ENCODE measurements at regions not wholly inside any gene's neighbourhood (a gene's known extent, or its start where the extent isn't known, plus 50 kb on each side); places are given as distances from the start of the nearest gene placed in this dataset.
"Not testable (repeated sequence)": the region's sequence is repeated elsewhere in the genome, so short reads cannot be mapped to it uniquely, and the experiment has no call there.

- H3K36me3 Mint-ChIP-seq = no peaks in the 10 kb centered on the region
- no peak for ATAC-seq (replicated peaks)
- H3K27ac Mint-ChIP-seq = no peak overlapping the region
- H3K27me3 Mint-ChIP-seq = peaks cover 24 to 29% of the 10 kb centered on the region in 2 donors
- no peaks in the 10 kb centered on the region for H3K4me1 Mint-ChIP-seq
- H3K9me3 Mint-ChIP-seq = peaks cover 0 to 2% of the 10 kb centered on the region in 2 donors
- no peak for DNase-seq
- no peak overlapping the region for H3K4me3 Mint-ChIP-seq
Measured at GRCh38 chr1:181324797-181325616, 158.3 kb upstream of the CACNA1E start.

GRCh38 chr1:181325765-181326164, 157.6 kb upstream of the CACNA1E start:
- not testable (repeated sequence) for H3K4me3 Mint-ChIP-seq; H3K9me3 Mint-ChIP-seq; ATAC-seq (replicated peaks); H3K27ac Mint-ChIP-seq; H3K36me3 Mint-ChIP-seq; DNase-seq; H3K4me1 Mint-ChIP-seq
- peaks cover 21 to 22% of the 10 kb centered on the region in 2 donors for H3K27me3 Mint-ChIP-seq

GRCh38 chr1:181326348-181326747, 157.0 kb upstream of the CACNA1E start:
- peaks cover 0 to 2% of the 10 kb centered on the region in 2 donors for H3K9me3 Mint-ChIP-seq
- DNase-seq (no peak), ATAC-seq (replicated peaks) (no peak)
- no peak overlapping the region for H3K27ac Mint-ChIP-seq
- no peaks in the 10 kb centered on the region for H3K4me1 Mint-ChIP-seq
- H3K36me3 Mint-ChIP-seq = no peaks in the 10 kb centered on the region
- H3K4me3 Mint-ChIP-seq = no peak overlapping the region
- peaks cover 16 to 18% of the 10 kb centered on the region in 2 donors for H3K27me3 Mint-ChIP-seq

- no peaks in the 10 kb centered on the region for H3K36me3 Mint-ChIP-seq
- H3K9me3 Mint-ChIP-seq = peaks cover 2 to 3% of the 10 kb centered on the region in 2 donors
- no peak overlapping the region for H3K4me3 Mint-ChIP-seq
- DNase-seq (no peak), ATAC-seq (replicated peaks) (no peak)
- H3K27ac Mint-ChIP-seq = no peak overlapping the region
- no peaks in the 10 kb centered on the region for H3K4me1 Mint-ChIP-seq
- peaks cover 8 to 9% of the 10 kb centered on the region in 2 donors for H3K27me3 Mint-ChIP-seq
Measured at GRCh38 chr1:181327796-181328195, 155.5 kb upstream of the CACNA1E start.

GRCh38 chr1:181334724-181335123, 148.6 kb upstream of the CACNA1E start:
- ATAC-seq (replicated peaks) (no peak), DNase-seq (no peak)
- Mint-ChIP-seq H3K9me3 (peaks cover 4 to 7% of the 10 kb centered on the region in 2 donors), H3K4me1 (no peaks in the 10 kb centered on the region), H3K4me3 (no peak overlapping the region), H3K27me3 (no peaks in the 10 kb centered on the region), H3K27ac (no peak overlapping the region), H3K36me3 (no peaks in the 10 kb centered on the region)

DNA sequence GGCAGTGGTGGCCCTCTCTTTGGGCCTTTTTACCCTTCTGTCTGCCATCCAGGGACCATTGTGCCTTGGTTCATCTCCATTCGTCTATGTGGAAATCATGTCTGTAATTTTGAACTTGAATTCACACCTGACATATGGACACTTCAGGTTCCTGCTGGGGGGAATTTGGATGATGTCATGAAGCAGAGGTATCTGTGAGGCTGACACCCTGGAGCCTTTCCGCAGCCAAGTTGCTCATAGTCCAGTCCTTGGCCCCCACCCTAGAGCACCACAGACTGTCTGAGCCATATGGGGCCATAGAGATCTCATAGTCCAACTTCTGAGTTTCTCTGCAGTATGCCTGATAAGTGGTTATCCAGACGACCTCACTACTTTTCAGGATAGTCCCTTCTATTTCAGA, 147.7 kb upstream of the CACNA1E start:
- ATAC-seq (replicated peaks) (no peak), DNase-seq (no peak)
- H3K4me3 Mint-ChIP-seq = no peak overlapping the region
- no peak overlapping the region for H3K27ac Mint-ChIP-seq
- no peaks in the 10 kb centered on the region for H3K4me1 Mint-ChIP-seq
- H3K27me3 Mint-ChIP-seq = no peaks in the 10 kb centered on the region
- H3K36me3 Mint-ChIP-seq = no peaks in the 10 kb centered on the region
- H3K9me3 Mint-ChIP-seq = peaks cover 4 to 7% of the 10 kb centered on the region in 2 donors

GRCh38 chr1:181341026-181341632, 142.2 kb upstream of the CACNA1E start:
- DNase-seq (no peak), ATAC-seq (replicated peaks) (no peak)
- Mint-ChIP-seq H3K4me1 (no peaks in the 10 kb centered on the region), H3K27me3 (peaks cover 23 to 31% of the 10 kb centered on the region in 2 donors), H3K9me3 (peaks cover 4 to 5% of the 10 kb centered on the region in 2 donors), H3K36me3 (no peaks in the 10 kb centered on the region), H3K4me3 (no peak overlapping the region), H3K27ac (no peak overlapping the region)

DNA sequence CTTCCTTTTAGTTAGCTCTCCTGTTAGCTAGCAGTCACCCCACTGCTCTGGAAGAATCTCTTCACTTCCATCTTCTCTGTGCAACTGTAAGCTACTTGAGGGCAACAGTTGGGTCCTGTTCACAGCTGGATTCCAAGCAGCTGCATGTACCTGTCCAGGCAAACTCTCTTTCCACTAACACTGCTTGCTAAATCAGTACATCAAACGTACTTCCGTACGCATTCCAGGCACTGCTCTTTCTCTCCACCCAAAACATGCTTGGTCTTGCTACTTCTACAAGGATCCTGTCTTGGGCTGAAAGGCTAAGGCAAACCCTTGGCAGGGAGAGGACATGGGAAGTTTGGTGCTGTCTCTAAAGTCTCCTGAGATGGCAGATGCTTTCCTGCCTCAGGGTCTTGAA, 139.2 kb upstream of the CACNA1E start:
- Mint-ChIP-seq H3K36me3 (no peaks in the 10 kb centered on the region), H3K27me3 (peaks cover 23 to 31% of the 10 kb centered on the region in 2 donors), H3K27ac (no peak overlapping the region), H3K4me1 (no peaks in the 10 kb centered on the region), H3K4me3 (no peak overlapping the region), H3K9me3 (no peaks in the 10 kb centered on the region)
- DNase-seq = no peak
- ATAC-seq (replicated peaks) = no peak

- H3K36me3 Mint-ChIP-seq = no peaks in the 10 kb centered on the region
- peaks cover 23 to 31% of the 10 kb centered on the region in 2 donors for H3K27me3 Mint-ChIP-seq
- H3K27ac Mint-ChIP-seq = no peak overlapping the region
- no peak overlapping the region for H3K4me3 Mint-ChIP-seq
- no peaks in the 10 kb centered on the region for H3K9me3 Mint-ChIP-seq
- DNase-seq (no peak), ATAC-seq (replicated peaks) (no peak)
- no peaks in the 10 kb centered on the region for H3K4me1 Mint-ChIP-seq
Measured at GRCh38 chr1:181345146-181345545, 138.2 kb upstream of the CACNA1E start.

GRCh38 chr1:181347495-181348390, 135.6 kb upstream of the CACNA1E start:
- H3K4me1 Mint-ChIP-seq = no peaks in the 10 kb centered on the region
- no peaks in the 10 kb centered on the region for H3K9me3 Mint-ChIP-seq
- H3K27me3 Mint-ChIP-seq = peaks cover 11 to 24% of the 10 kb centered on the region in 2 donors
- no peak overlapping the region for H3K4me3 Mint-ChIP-seq
- H3K27ac Mint-ChIP-seq = no peak overlapping the region
- no peak for ATAC-seq (replicated peaks)
- H3K36me3 Mint-ChIP-seq = no peaks in the 10 kb centered on the region
- DNase-seq = no peak

GRCh38 chr1:181349512-181349911, 133.8 kb upstream of the CACNA1E start:
- Mint-ChIP-seq H3K36me3 (no peaks in the 10 kb centered on the region), H3K27ac (no peak overlapping the region), H3K4me1 (no peaks in the 10 kb centered on the region), H3K9me3 (no peaks in the 10 kb centered on the region), H3K4me3 (no peak overlapping the region), H3K27me3 (peaks cover 0 to 18% of the 10 kb centered on the region in 2 donors)
- no peak for ATAC-seq (replicated peaks)
- DNase-seq = no peak

- DNase-seq = no peak
- no peak for ATAC-seq (replicated peaks)
- Mint-ChIP-seq H3K27ac (no peak overlapping the region), H3K9me3 (no peaks in the 10 kb centered on the region), H3K4me3 (no peak overlapping the region), H3K36me3 (no peaks in the 10 kb centered on the region), H3K4me1 (no peaks in the 10 kb centered on the region), H3K27me3 (peaks cover 0 to 19% of the 10 kb centered on the region in 2 donors)
Measured at GRCh38 chr1:181350131-181350530, 133.2 kb upstream of the CACNA1E start.

GRCh38 chr1:181351740-181352139, 131.6 kb upstream of the CACNA1E start:
- H3K4me3 Mint-ChIP-seq = no peak overlapping the region
- ATAC-seq (replicated peaks) = no peak
- no peak overlapping the region for H3K27ac Mint-ChIP-seq
- no peaks in the 10 kb centered on the region for H3K9me3 Mint-ChIP-seq
- H3K4me1 Mint-ChIP-seq = no peaks in the 10 kb centered on the region
- peaks cover 0 to 15% of the 10 kb centered on the region in 2 donors for H3K27me3 Mint-ChIP-seq
- no peaks in the 10 kb centered on the region for H3K36me3 Mint-ChIP-seq
- DNase-seq = no peak

DNA sequence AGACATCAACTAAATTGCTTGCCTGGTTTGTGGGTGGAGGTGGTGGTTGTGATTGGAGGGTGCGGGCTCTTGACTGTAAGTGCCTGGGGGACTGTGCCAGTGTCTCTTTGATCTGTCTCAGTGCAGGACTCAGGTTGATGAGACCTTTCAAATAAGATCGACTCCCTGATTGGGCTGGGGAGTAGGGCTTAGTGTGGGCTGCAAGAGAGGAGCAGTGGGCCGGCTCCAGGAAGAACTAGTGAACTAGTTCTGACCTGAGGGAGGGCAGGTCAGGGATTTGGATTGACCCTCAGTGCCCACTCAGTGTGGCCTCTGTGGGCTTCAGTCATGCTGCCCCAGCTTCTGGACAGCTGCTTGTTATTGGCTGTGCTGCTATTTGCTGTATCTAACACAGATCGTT, 130.6 kb upstream of the CACNA1E start:
- H3K9me3 Mint-ChIP-seq = no peaks in the 10 kb centered on the region
- H3K27me3 Mint-ChIP-seq = peaks cover 0 to 15% of the 10 kb centered on the region in 2 donors
- DNase-seq (no peak), ATAC-seq (replicated peaks) (no peak)
- H3K27ac Mint-ChIP-seq = no peak overlapping the region
- H3K4me3 Mint-ChIP-seq = no peak overlapping the region
- no peaks in the 10 kb centered on the region for H3K4me1 Mint-ChIP-seq
- no peaks in the 10 kb centered on the region for H3K36me3 Mint-ChIP-seq
